ENCODE measurements at regions not wholly inside any gene's neighbourhood (a gene's known extent, or its start where the extent isn't known, plus 50 kb on each side); places are given as distances from the start of the nearest gene placed in this dataset.

DNA sequence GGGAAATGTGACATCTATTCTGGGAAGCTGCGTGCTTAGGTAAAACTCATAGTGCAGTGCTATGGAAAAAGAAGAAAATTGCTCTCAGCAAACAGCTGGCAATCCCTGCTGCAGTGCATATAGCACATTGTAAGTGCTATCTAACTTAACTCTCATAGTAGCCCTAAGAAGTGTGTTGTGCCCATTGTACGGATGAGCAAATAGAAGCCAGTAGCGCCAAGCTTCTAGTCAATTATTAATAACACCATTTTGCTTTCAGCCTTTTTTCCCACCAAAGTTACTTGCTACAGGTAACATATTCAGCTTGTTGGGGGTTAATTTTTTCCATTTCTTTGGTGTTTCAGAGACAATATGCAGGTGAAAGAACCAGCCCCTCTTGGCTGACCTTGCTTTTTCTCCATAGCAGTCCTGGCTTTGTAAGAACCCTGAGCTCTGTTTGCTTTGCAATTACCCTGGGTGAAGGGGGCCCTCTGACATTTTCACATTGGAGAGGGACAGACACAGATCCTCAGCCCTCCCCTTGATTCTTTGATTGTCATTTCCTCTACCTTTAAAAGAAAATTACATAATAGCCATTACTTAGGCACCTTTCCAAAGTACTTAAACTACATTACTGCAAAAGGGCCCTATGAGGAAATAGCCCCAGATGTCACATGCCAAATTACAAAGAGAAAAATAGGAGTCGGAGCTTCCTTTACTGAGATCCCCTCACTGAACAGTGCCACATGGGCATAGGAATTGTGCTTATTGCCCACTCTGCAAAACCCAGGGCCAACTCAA lies 576.2 kb upstream of the TBX3 start:
- H3K9me3 Mint-ChIP-seq (ENCODE audit: unreplicated experiment): no peaks in the 10 kb centered on the region
- H3K36me3 Mint-ChIP-seq (ENCODE audit: insufficient read depth, unreplicated experiment): no peaks in the 10 kb centered on the region
- TF ChIP-seq, protein P1, sequence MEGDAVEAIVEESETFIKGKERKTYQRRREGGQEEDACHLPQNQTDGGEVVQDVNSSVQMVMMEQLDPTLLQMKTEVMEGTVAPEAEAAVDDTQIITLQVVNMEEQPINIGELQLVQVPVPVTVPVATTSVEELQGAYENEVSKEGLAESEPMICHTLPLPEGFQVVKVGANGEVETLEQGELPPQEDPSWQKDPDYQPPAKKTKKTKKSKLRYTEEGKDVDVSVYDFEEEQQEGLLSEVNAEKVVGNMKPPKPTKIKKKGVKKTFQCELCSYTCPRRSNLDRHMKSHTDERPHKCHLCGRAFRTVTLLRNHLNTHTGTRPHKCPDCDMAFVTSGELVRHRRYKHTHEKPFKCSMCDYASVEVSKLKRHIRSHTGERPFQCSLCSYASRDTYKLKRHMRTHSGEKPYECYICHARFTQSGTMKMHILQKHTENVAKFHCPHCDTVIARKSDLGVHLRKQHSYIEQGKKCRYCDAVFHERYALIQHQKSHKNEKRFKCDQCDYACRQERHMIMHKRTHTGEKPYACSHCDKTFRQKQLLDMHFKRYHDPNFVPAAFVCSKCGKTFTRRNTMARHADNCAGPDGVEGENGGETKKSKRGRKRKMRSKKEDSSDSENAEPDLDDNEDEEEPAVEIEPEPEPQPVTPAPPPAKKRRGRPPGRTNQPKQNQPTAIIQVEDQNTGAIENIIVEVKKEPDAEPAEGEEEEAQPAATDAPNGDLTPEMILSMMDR (IDR thresholded peaks at IDR 0.05; ENCODE audit: unreplicated experiment): no peak
- no peak overlapping the region for H3K4me3 Mint-ChIP-seq (ENCODE audit: unreplicated experiment)
- H3K4me1 Mint-ChIP-seq (ENCODE audit: insufficient read depth, unreplicated experiment): peaks cover 14% of the 10 kb centered on the region
- no peaks in the 10 kb centered on the region for H3K27me3 Mint-ChIP-seq (ENCODE audit: insufficient read depth, unreplicated experiment)
- ChIA-PET POLR2A (interaction anchor here (0.9 kb wide), 1 partner anchor 576 kb away, joined by 3 read pairs; the partner anchor contains the start of gene TBX3), CTCF (interaction anchor here (0.5 to 0.6 kb wide), 2 partner anchors 138 to 511 kb away, joined by 3 read pairs; no protein-coding TSS in a partner anchor)
- BruUV-seq (replicated peaks): no TSS peak
- no peak overlapping the region for H3K27ac Mint-ChIP-seq (ENCODE audit: low read depth, unreplicated experiment)
- intact Hi-C loops (cut with micrococcal nuclease): loop anchor here (2.0 to 10.0 kb wide), 3 partner anchors 45 to 575 kb away; partner anchors contain the start of gene TBX3
- DNase-seq (ENCODE audit: unreplicated experiment): no peak

DNA sequence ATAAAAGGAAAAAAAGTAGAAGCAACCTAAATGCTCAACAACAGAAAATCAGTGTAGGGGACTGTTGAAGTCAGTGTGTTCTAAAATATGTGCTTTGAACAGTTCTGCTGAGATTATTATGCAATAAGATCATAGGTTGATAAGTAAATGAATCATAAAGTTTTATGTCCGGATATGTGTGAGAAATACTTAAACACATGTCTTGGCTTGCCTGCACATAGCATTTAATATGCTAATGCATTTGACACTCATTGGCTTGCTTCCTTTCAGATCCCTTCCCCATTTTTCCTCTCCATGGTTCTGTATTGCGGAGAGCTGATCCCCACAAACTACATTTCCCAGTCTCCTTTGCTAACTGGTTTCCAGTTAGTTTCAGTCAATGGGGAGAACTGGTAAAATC lies 573.8 kb upstream of the TBX3 start:
- intact Hi-C loops (cut with micrococcal nuclease): loop anchor here (2.0 to 10.0 kb wide), 3 partner anchors 47 to 573 kb away; partner anchors contain the start of gene TBX3
- Mint-ChIP-seq H3K4me3 (ENCODE audit: unreplicated experiment) (no peak overlapping the region), H3K36me3 (ENCODE audit: insufficient read depth, unreplicated experiment) (no peaks in the 10 kb centered on the region), H3K9me3 (ENCODE audit: unreplicated experiment) (no peaks in the 10 kb centered on the region), H3K4me1 (ENCODE audit: insufficient read depth, unreplicated experiment) (peaks cover 14% of the 10 kb centered on the region), H3K27me3 (ENCODE audit: insufficient read depth, unreplicated experiment) (no peaks in the 10 kb centered on the region), H3K27ac (ENCODE audit: low read depth, unreplicated experiment) (peak overlapping the region; percentile 34)
- ChIA-PET POLR2A (interaction anchor here (0.6 to 1.5 kb wide), 6 partner anchors 10 to 576 kb away, joined by 3 to 5 read pairs (median 3); partner anchors contain the start of gene TBX3), CTCF (interaction anchor here (1.8 kb wide), 1 partner anchor 574 kb away, joined by 5 read pairs; the partner anchor contains the start of gene TBX3)
- peak; percentile 88 for DNase-seq (ENCODE audit: unreplicated experiment)
- BruUV-seq (replicated peaks): no TSS peak
- TF ChIP-seq, protein P1 (IDR thresholded peaks at IDR 0.05; ENCODE audit: unreplicated experiment): no peak

DNA sequence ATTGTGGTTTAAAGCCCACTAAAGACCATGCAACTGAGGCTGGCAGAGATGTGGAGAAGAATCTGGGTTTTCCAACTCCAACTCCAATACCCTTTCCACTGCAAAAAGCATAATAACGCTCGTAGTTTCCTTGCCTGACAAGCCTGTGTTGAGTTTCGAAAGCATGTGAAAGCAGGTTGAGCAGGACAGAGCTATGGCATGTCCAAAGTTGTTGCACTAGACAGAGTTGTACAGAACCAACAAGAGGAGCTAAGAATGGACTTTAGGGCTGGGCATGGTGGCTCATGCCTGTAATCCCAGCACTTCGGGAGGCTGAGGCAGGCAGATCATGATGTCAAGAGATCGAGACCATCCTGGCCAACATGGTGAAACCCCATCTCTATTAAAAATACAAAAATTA lies 572.0 kb upstream of the TBX3 start:
- Mint-ChIP-seq H3K4me3 (ENCODE audit: unreplicated experiment) (no peak overlapping the region), H3K27me3 (ENCODE audit: insufficient read depth, unreplicated experiment) (peaks cover 9% of the 10 kb centered on the region), H3K9me3 (ENCODE audit: unreplicated experiment) (peaks cover 7% of the 10 kb centered on the region), H3K36me3 (ENCODE audit: insufficient read depth, unreplicated experiment) (no peaks in the 10 kb centered on the region), H3K4me1 (ENCODE audit: insufficient read depth, unreplicated experiment) (peaks cover 22% of the 10 kb centered on the region), H3K27ac (ENCODE audit: low read depth, unreplicated experiment) (no peak overlapping the region)
- ChIA-PET CTCF (interaction anchor here (0.9 kb wide), 1 partner anchor 127 kb away, joined by 3 read pairs; no protein-coding TSS in a partner anchor), POLR2A (interaction anchor here (0.9 to 1.1 kb wide), 2 partner anchors 8 to 30 kb away, joined by 3 to 4 read pairs; no protein-coding TSS in a partner anchor)
- no TSS peak for BruUV-seq (replicated peaks)
- intact Hi-C loops (cut with micrococcal nuclease): loop anchor here (5.0 to 10.0 kb wide), 2 partner anchors 49 to 96 kb away; no protein-coding TSS in a partner anchor
- no peak for DNase-seq (ENCODE audit: unreplicated experiment)
- TF ChIP-seq, protein P1 (IDR thresholded peaks at IDR 0.05; ENCODE audit: unreplicated experiment): no peak

DNA sequence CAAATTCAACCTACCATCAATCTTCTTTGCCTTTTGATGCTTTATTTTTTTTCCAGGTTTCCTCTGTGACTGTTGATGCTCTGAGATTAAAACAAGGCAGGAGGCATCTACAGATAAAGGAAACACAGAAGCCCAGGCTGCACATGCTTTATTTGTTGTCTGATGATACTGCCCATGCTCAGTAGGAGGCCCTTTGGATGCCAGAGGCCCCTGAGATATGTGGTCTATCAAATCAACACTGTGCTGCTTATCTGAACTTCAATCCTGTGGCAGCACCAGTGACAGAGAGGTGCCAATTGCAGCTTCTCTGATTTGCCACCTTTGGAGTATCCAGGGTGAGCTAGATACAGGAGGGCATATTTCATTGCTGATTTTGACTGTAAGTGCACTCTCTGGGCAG lies 571.3 kb upstream of the TBX3 start:
- DNase-seq (ENCODE audit: unreplicated experiment): no peak
- peaks cover 8% of the 10 kb centered on the region for H3K9me3 Mint-ChIP-seq (ENCODE audit: unreplicated experiment)
- peaks cover 13% of the 10 kb centered on the region for H3K27me3 Mint-ChIP-seq (ENCODE audit: insufficient read depth, unreplicated experiment)
- ChIA-PET POLR2A (interaction anchor here (0.6 kb wide), 1 partner anchor 367 kb away, joined by 3 read pairs; no protein-coding TSS in a partner anchor), CTCF (no interaction called here)
- TF ChIP-seq, protein P1 (IDR thresholded peaks at IDR 0.05; ENCODE audit: unreplicated experiment): no peak
- no peak overlapping the region for H3K27ac Mint-ChIP-seq (ENCODE audit: low read depth, unreplicated experiment)
- intact Hi-C loops (cut with micrococcal nuclease): loop anchor here (5.0 to 10.0 kb wide), 2 partner anchors 50 to 97 kb away; no protein-coding TSS in a partner anchor
- H3K4me3 Mint-ChIP-seq (ENCODE audit: unreplicated experiment): no peak overlapping the region
- no TSS peak for BruUV-seq (replicated peaks)
- H3K4me1 Mint-ChIP-seq (ENCODE audit: insufficient read depth, unreplicated experiment): peaks cover 24% of the 10 kb centered on the region
- no peaks in the 10 kb centered on the region for H3K36me3 Mint-ChIP-seq (ENCODE audit: insufficient read depth, unreplicated experiment)
